GM12891 (cell line): ENCODE measurements at regions not wholly inside any gene's neighbourhood (a gene's known extent, or its start where the extent isn't known, plus 50 kb on each side); places are given as distances from the start of the nearest gene placed in this dataset.
"Not testable (repeated sequence)": the region's sequence is repeated elsewhere in the genome, so short reads cannot be mapped to it uniquely, and the experiment has no call there.

Experiments
- DNase-seq: peaks from one replicate; pipeline ENCODE4 v3.0.0; 2011; ENCODE audit warnings: low spot score; ENCODE audit not compliant: insufficient read length
- FAIRE-seq: peaks from 2 replicates; lab custom pipeline; 2011; peaks lifted over from hg19 to GRCh38; lab: Jason Lieb, UNC
- PAX5 ChIP-seq: IDR thresholded peaks from 2 replicates; pipeline ENCODE4 v1.6.1; 2011; ENCODE audit warnings: low read length, moderate library complexity, mild to moderate bottlenecking; ENCODE audit not compliant: insufficient read depth, severe bottlenecking
- POLR2A ChIP-seq: IDR thresholded peaks from 2 replicates; pipeline ENCODE4 v1.6.1; 2011; ENCODE audit warnings: low read depth, low read length, control low read depth
- POLR2AphosphoS5 ChIP-seq: IDR thresholded peaks from 2 replicates; pipeline ENCODE4 v1.6.1; 2011; ENCODE audit warnings: low read depth, low read length, control low read depth
- POU2F2 ChIP-seq: IDR thresholded peaks from 2 replicates; pipeline ENCODE4 v1.6.1; 2011; ENCODE audit warnings: low read depth, mild to moderate bottlenecking, control low read depth, low read length, moderate library complexity
- SPI1 ChIP-seq: IDR thresholded peaks from 2 replicates; pipeline ENCODE4 v1.6.1; 2011; ENCODE audit warnings: low read depth, low read length, control low read depth
- TAF1 ChIP-seq: IDR thresholded peaks from 2 replicates; pipeline ENCODE4 v1.6.1; 2011; ENCODE audit warnings: low read depth, low read length, control low read depth

- no peak for TF ChIP-seq POLR2A
- TF ChIP-seq TAF1: no peak
- no peak for TF ChIP-seq POLR2AphosphoS5
- no peak for TF ChIP-seq POU2F2
- no peak for TF ChIP-seq SPI1
- no peak for TF ChIP-seq PAX5
- DNase-seq (no peak), FAIRE-seq (peak; percentile 62)
Observed at GRCh38 chrX:98263135-98263534, 1379.4 kb downstream of the RPA4 start.

- DNase-seq (no peak), FAIRE-seq (no peak)
- TF ChIP-seq POLR2AphosphoS5 (no peak), TAF1 (no peak), PAX5 (no peak), SPI1 (no peak), POU2F2 (no peak), POLR2A (no peak)
Observed at GRCh38 chrX:98289726-98290125, 1406.0 kb downstream of the RPA4 start.

- FAIRE-seq (no peak), DNase-seq (no peak)
- TF ChIP-seq POLR2A (no peak), POLR2AphosphoS5 (no peak), TAF1 (no peak), POU2F2 (no peak), PAX5 (no peak), SPI1 (no peak)
Observed at GRCh38 chrX:98294310-98294709, 1410.6 kb downstream of the RPA4 start.

GRCh38 chrX:98296129-98296528 is 1412.4 kb downstream of the RPA4 start:
- TF ChIP-seq TAF1: no peak
- no peak for TF ChIP-seq PAX5
- TF ChIP-seq POLR2AphosphoS5: no peak
- no peak for TF ChIP-seq POLR2A
- TF ChIP-seq SPI1: no peak
- no peak for TF ChIP-seq POU2F2
- DNase-seq: no peak
- FAIRE-seq: no peak

- DNase-seq (no peak), FAIRE-seq (no peak)
- no peak for TF ChIP-seq PAX5
- no peak for TF ChIP-seq POLR2A
- no peak for TF ChIP-seq POLR2AphosphoS5
- no peak for TF ChIP-seq SPI1
- TF ChIP-seq TAF1: no peak
- TF ChIP-seq POU2F2: no peak
Observed at GRCh38 chrX:98299785-98300184, 1416.1 kb downstream of the RPA4 start.

- FAIRE-seq, DNase-seq: not testable (repeated sequence)
Observed at GRCh38 chrX:98300536-98300935, 1416.8 kb downstream of the RPA4 start.

- FAIRE-seq (no peak), DNase-seq (no peak)
- no peak for TF ChIP-seq TAF1
- TF ChIP-seq POLR2A: no peak
- TF ChIP-seq POU2F2: no peak
- TF ChIP-seq PAX5: no peak
- no peak for TF ChIP-seq SPI1
- TF ChIP-seq POLR2AphosphoS5: no peak
Observed at GRCh38 chrX:98331407-98331806, 1447.7 kb downstream of the RPA4 start.

GRCh38 chrX:98338544-98338943 is 1454.8 kb downstream of the RPA4 start:
- no peak for DNase-seq
- no peak for FAIRE-seq
- no peak for TF ChIP-seq PAX5
- TF ChIP-seq SPI1: no peak

- no peak for FAIRE-seq
- TF ChIP-seq SPI1 (no peak), POU2F2 (no peak), PAX5 (no peak), TAF1 (no peak), POLR2A (no peak), POLR2AphosphoS5 (no peak)
- no peak for DNase-seq
Observed at GRCh38 chrX:98350940-98351339, 1467.2 kb downstream of the RPA4 start.

GRCh38 chrX:98357146-98357545 is 1473.4 kb downstream of the RPA4 start:
- FAIRE-seq: no peak
- TF ChIP-seq POLR2AphosphoS5: no peak
- TF ChIP-seq PAX5: no peak
- no peak for TF ChIP-seq SPI1
- no peak for TF ChIP-seq TAF1
- no peak for TF ChIP-seq POU2F2
- no peak for TF ChIP-seq POLR2A
- no peak for DNase-seq

- no peak for FAIRE-seq
Observed at GRCh38 chrX:98362630-98363029, 1478.9 kb downstream of the RPA4 start.

More at GRCh38 chrX:98362630-98363029, 1478.9 kb downstream of the RPA4 start:
- DNase-seq: no peak
- TF ChIP-seq SPI1 (no peak), PAX5 (no peak), POU2F2 (no peak), POLR2AphosphoS5 (no peak), TAF1 (no peak), POLR2A (no peak)
